ENCODE measurements at regions not wholly inside any gene's neighbourhood (a gene's known extent, or its start where the extent isn't known, plus 50 kb on each side); places are given as distances from the start of the nearest gene placed in this dataset.

- H3K4me1 ChIP-seq (ENCODE audit: control insufficient read depth in 1 of 2, low read depth in 2 of 2): peaks cover 0 to 6% of the 10 kb centered on the region in 2 donors
- H3K9me3 ChIP-seq: no peaks in the 10 kb centered on the region
- DNase-seq (ENCODE audit: low spot score) (no peak), ATAC-seq (ENCODE audit: insufficient number of reproducible peaks, low FRiP score, low read depth) (no peak)
- no peak overlapping the region for H3K4me3 ChIP-seq
- no peak for TF ChIP-seq CTCF (IDR thresholded peaks at IDR 0.05)
- no peaks in the 10 kb centered on the region for H3K27me3 ChIP-seq (replicated peaks; ENCODE audit: insufficient read depth)
- H3K36me3 ChIP-seq: no peaks in the 10 kb centered on the region
- H3K27ac ChIP-seq: no peak overlapping the region
These were observed 66.2 kb downstream of the PLK2 start for GRCh38 chr5:58393716-58394115.

GRCh38 chr5:58392496-58392895, 67.4 kb downstream of the PLK2 start:
- DNase-seq (ENCODE audit: low spot score) (no peak), ATAC-seq (ENCODE audit: insufficient number of reproducible peaks, low FRiP score, low read depth) (no peak)
- no peaks in the 10 kb centered on the region for H3K9me3 ChIP-seq
- no peak for TF ChIP-seq CTCF (IDR thresholded peaks at IDR 0.05)
- H3K4me1 ChIP-seq (ENCODE audit: control insufficient read depth in 1 of 2, low read depth in 2 of 2): no peaks in the 10 kb centered on the region
- H3K27me3 ChIP-seq (replicated peaks; ENCODE audit: insufficient read depth): no peaks in the 10 kb centered on the region
- H3K27ac ChIP-seq: no peak overlapping the region
- H3K4me3 ChIP-seq: no peak overlapping the region
- no peaks in the 10 kb centered on the region for H3K36me3 ChIP-seq

- Histone ChIP-seq H3K27ac (no peak overlapping the region), H3K9me3 (peaks cover 7% of the 10 kb centered on the region), H3K36me3 (no peaks in the 10 kb centered on the region), H3K4me1 (ENCODE audit: control insufficient read depth in 1 of 2, low read depth in 2 of 2) (no peaks in the 10 kb centered on the region), H3K27me3 (replicated peaks; ENCODE audit: insufficient read depth) (no peaks in the 10 kb centered on the region), H3K4me3 (no peak overlapping the region)
- DNase-seq (ENCODE audit: low spot score) (no peak), ATAC-seq (ENCODE audit: insufficient number of reproducible peaks, low FRiP score, low read depth) (no peak)
- no peak for TF ChIP-seq CTCF (IDR thresholded peaks at IDR 0.05)
These were observed 76.4 kb downstream of the PLK2 start for GRCh38 chr5:58383448-58383847.

GRCh38 chr5:58382131-58382534, 77.8 kb downstream of the PLK2 start:
- ATAC-seq (ENCODE audit: insufficient number of reproducible peaks, low FRiP score, low read depth): no peak
- H3K4me1 ChIP-seq (ENCODE audit: control insufficient read depth in 1 of 2, low read depth in 2 of 2): no peaks in the 10 kb centered on the region
- H3K4me3 ChIP-seq: no peak overlapping the region

GRCh38 chr5:58381566-58381965, 78.3 kb downstream of the PLK2 start:
- DNase-seq (ENCODE audit: low spot score): no peak
- H3K27ac ChIP-seq: no peak overlapping the region
- peaks cover 7% of the 10 kb centered on the region for H3K9me3 ChIP-seq
- H3K36me3 ChIP-seq: no peaks in the 10 kb centered on the region
- no peak overlapping the region for H3K4me3 ChIP-seq
- no peak for ATAC-seq (ENCODE audit: insufficient number of reproducible peaks, low FRiP score, low read depth)
- H3K4me1 ChIP-seq (ENCODE audit: control insufficient read depth in 1 of 2, low read depth in 2 of 2): no peaks in the 10 kb centered on the region
- no peak for TF ChIP-seq CTCF (IDR thresholded peaks at IDR 0.05)
- no peaks in the 10 kb centered on the region for H3K27me3 ChIP-seq (replicated peaks; ENCODE audit: insufficient read depth)

More at GRCh38 chr5:58382131-58382534, 77.8 kb downstream of the PLK2 start:
- Histone ChIP-seq H3K9me3 (peaks cover 7% of the 10 kb centered on the region), H3K27me3 (replicated peaks; ENCODE audit: insufficient read depth) (no peaks in the 10 kb centered on the region), H3K36me3 (no peaks in the 10 kb centered on the region), H3K27ac (no peak overlapping the region)
- DNase-seq (ENCODE audit: low spot score): no peak
- no peak for TF ChIP-seq CTCF (IDR thresholded peaks at IDR 0.05)
